AG04450 (cell line): ENCODE measurements at regions not wholly inside any gene's neighbourhood (a gene's known extent, or its start where the extent isn't known, plus 50 kb on each side); places are given as distances from the start of the nearest gene placed in this dataset.

Source experiments
- CTCF ChIA-PET: fragments of 300-600, 350-600 bp; formaldehyde crosslinking; extraction: SDS; loops from one replicate; lab custom pipeline; 2022; ENCODE audit warnings: antibody characterized with exemption, inconsistent platforms; lab: Charles Lee
- POLR2A ChIA-PET: fragments of 350-600 bp; formaldehyde crosslinking; extraction: SDS; loops from one replicate; lab custom pipeline; 2021; ENCODE audit warnings: antibody characterized with exemption, inconsistent platforms; lab: Yijun Ruan, JAX
- DNase-seq: peaks from one replicate; pipeline ENCODE4 v3.0.0-alpha.2; 2011; ENCODE audit warnings: low read depth, low spot score
- H3K27ac ChIP-seq: one replicate; pipeline ENCODE4 v1.5.1; 2012; ENCODE audit warnings: low read depth, low read length, control low read depth
- H3K27me3 ChIP-seq: one replicate; pipeline ENCODE4 v1.6.0; 2012; ENCODE audit warnings: low read length; ENCODE audit not compliant: control insufficient read depth, insufficient read depth
- H3K4me3 ChIP-seq: 2 replicates; pipeline ENCODE4 v1.5.1; 2011; ENCODE audit warnings: mild to moderate bottlenecking, low read depth, low read length, control low read depth
- H3K9me3 ChIP-seq: 2 replicates; pipeline ENCODE4 v1.5.1; 2012; ENCODE audit warnings: low read length; ENCODE audit not compliant: control insufficient read depth, insufficient read depth
- CTCF ChIP-seq: IDR thresholded peaks from 2 replicates; pipeline ENCODE4 v1.5.1; 2011; ENCODE audit warnings: low read depth, low read length, control low read depth, inconsistent platforms

- H3K4me3 ChIP-seq = no peak overlapping the region
- no peak for DNase-seq
- H3K27me3 ChIP-seq = no peaks in the 10 kb centered on the region
- ChIA-PET POLR2A (no interaction called here), CTCF (no interaction called here)
- no peak overlapping the region for H3K27ac ChIP-seq
- no peak for TF ChIP-seq CTCF
- peaks cover 20% of the 10 kb centered on the region for H3K9me3 ChIP-seq
Observed at GRCh38 chr3:34727700-34728099, 911.6 kb upstream of the ARPP21 start.

DNA sequence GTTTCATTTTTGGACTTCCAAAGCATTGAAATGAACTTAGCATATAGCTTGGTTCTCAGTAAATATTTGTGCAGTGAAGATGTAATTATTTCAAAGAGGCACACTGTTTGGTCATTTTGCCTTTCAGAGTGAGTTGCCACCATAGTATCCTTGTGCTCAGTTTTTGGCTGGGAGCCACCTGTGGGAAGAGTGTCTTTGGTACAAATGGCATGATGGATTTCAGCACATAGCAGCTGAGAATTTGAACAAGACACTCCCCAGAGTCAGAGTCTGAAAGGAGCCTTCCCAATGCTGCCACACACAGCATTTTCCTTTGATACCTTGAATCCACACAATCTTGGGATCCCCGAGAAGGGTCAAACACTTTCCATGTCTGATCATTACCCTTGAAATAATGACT is 897.2 kb upstream of the ARPP21 start:
- CTCF ChIA-PET = no interaction called here
- POLR2A ChIA-PET = no interaction called here
- no peak for TF ChIP-seq CTCF
- no peaks in the 10 kb centered on the region for H3K27me3 ChIP-seq
- no peaks in the 10 kb centered on the region; the same call in 1 of the 2 replicates for H3K9me3 ChIP-seq
- no peak overlapping the region for H3K4me3 ChIP-seq
- no peak for DNase-seq
- no peak overlapping the region for H3K27ac ChIP-seq

DNA sequence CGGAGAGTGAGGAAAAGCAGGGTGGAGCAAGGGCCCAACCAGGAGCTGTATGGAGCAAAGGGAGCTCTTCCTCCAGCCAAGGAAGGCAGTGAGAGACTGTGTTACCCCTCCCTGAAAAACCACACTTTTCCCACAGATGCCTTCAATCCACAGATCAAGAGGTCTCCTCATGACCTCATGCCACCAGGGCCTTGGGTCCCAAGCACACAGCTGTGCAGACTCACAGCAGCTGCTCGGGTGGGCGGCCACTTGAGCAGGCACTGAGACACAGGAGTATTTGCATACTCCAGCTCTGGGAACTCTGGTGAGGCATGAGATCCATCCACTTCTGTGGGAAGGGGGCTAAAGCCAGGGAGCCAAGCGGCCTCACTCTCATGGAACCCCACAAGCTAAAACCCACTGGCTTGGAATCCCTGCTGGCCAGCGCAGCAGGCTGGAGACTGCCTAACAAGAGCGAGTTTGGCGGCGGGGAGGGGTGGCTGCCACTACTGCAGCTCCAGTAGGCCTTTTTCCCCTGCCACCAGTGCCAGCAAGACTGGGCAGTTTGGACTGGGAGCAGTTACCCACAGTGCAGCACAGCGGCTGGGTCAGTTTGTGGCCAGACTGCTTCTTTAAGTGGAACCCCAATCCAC is 880.6 kb upstream of the ARPP21 start:
- CTCF ChIA-PET = no interaction called here
- Histone ChIP-seq H3K9me3 (peaks cover 19% of the 10 kb centered on the region), H3K4me3 (no peak overlapping the region), H3K27me3 (no peaks in the 10 kb centered on the region), H3K27ac (no peak overlapping the region)
- POLR2A ChIA-PET = no interaction called here
- DNase-seq = no peak
- no peak for TF ChIP-seq CTCF

GRCh38 chr3:34777386-34777785 is 861.9 kb upstream of the ARPP21 start:
- H3K27ac ChIP-seq = no peak overlapping the region
- ChIA-PET POLR2A (no interaction called here), CTCF (no interaction called here)
- peaks cover 8% of the 10 kb centered on the region; the same call in 1 of the 2 replicates for H3K9me3 ChIP-seq
- H3K27me3 ChIP-seq = no peaks in the 10 kb centered on the region
- no peak for DNase-seq
- H3K4me3 ChIP-seq = no peak overlapping the region
- TF ChIP-seq CTCF = no peak

GRCh38 chr3:34779092-34779491 is 860.2 kb upstream of the ARPP21 start:
- Histone ChIP-seq H3K27ac (no peak overlapping the region), H3K27me3 (no peaks in the 10 kb centered on the region), H3K4me3 (no peak overlapping the region), H3K9me3 (peaks cover 5% of the 10 kb centered on the region; the same call in 1 of the 2 replicates)
- DNase-seq = no peak
- no peak for TF ChIP-seq CTCF
- ChIA-PET CTCF (no interaction called here), POLR2A (no interaction called here)
